ENCODE measurements at regions not wholly inside any gene's neighbourhood (a gene's known extent, or its start where the extent isn't known, plus 50 kb on each side); places are given as distances from the start of the nearest gene placed in this dataset.

- TF ChIP-seq POLR2A (IDR thresholded peaks at IDR 0.05; ENCODE audit: low read length) = no peak
- TF ChIP-seq GATA1 (IDR thresholded peaks at IDR 0.05; ENCODE audit: low read depth, low read length) = no peak
Observed at GRCh38 chr9:24816006-24816405, 270.3 kb upstream of the IZUMO3 start.
